ENCODE measurements at regions not wholly inside any gene's neighbourhood (a gene's known extent, or its start where the extent isn't known, plus 50 kb on each side); places are given as distances from the start of the nearest gene placed in this dataset.

DNA sequence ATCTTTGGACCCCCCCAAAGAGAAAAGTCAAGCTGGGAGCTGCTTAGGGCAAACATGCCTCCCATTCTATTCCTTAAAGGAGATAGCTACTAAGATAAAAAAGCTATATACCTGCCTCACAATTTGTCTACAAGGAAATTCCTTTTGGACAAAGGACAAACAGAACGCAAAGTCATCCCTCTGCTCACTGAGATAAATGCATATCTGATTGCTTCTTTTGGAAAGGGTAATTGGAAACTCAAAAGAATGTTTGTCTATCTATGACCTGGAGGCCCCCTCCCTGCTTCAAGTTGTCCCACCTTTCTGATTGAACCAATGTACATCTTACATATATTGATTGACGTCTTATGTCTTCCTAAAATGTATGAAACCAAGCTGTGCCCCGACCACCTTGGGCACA, 80.9 kb upstream of the FUT8 start:
- Histone ChIP-seq H3K4me3 (replicated peaks in 1 of 3; ENCODE audit: insufficient read depth in 1 of 3, low read depth in 2 of 3, low read length in 3 of 3) (no peak overlapping the region), H2AFZ (ENCODE audit: low read length) (no peak overlapping the region), H3K4me2 (ENCODE audit: low read depth, low read length) (no peak overlapping the region), H3K9ac (ENCODE audit: insufficient read depth, low read depth, low read length) (no peak overlapping the region), H3K79me2 (ENCODE audit: insufficient read depth, low read length) (no peaks in the 10 kb centered on the region), H3K4me1 (ENCODE audit: insufficient read depth, low read length) (peaks cover 17% of the 10 kb centered on the region), H3K27ac (ENCODE audit: extremely low read length, insufficient read depth, low read length) (no peak overlapping the region), H3K27me3 (ENCODE audit: control insufficient read depth in 1 of 2, insufficient read depth in 2 of 2, low read length in 2 of 2) (peaks cover 0 to 11% of the 10 kb centered on the region in 2 experiments; a peak in 1 of 5 replicates), H3K9me3 (ENCODE audit: low read length) (no peaks in the 10 kb centered on the region), H4K20me1 (ENCODE audit: insufficient read depth, low read length) (no peaks in the 10 kb centered on the region), H3K36me3 (replicated peaks in 1 of 2; ENCODE audit: control insufficient read depth in 1 of 2, insufficient read depth in 2 of 2, low read length in 2 of 2) (no peaks in the 10 kb centered on the region)
- TF ChIP-seq GATAD1 (CRISPR knock-in tag; IDR thresholded peaks at IDR 0.05) (no peak), GFI1 (CRISPR knock-in tag; IDR thresholded peaks at IDR 0.05; ENCODE audit: borderline replicate concordance) (no peak), XBP1 (CRISPR knock-in tag; IDR thresholded peaks at IDR 0.05) (no peak), ZNF33A (CRISPR knock-in tag; IDR thresholded peaks at IDR 0.05; ENCODE audit: borderline replicate concordance) (no peak), ZFP37 (CRISPR knock-in tag; IDR thresholded peaks at IDR 0.05; ENCODE audit: borderline replicate concordance) (no peak), MAFK (conservative IDR thresholded peaks at IDR 0.05 in 1 of 2, IDR thresholded peaks at IDR 0.05 in 1 of 2; ENCODE audit: low read length in 2 of 2) (no peak), ZNF143 (CRISPR knock-in tag; IDR thresholded peaks at IDR 0.05) (no peak), GATAD2A (CRISPR knock-in tag; IDR thresholded peaks at IDR 0.05) (no peak), ZMYM4 (CRISPR knock-in tag; IDR thresholded peaks at IDR 0.05) (no peak), ZNF746 (CRISPR knock-in tag; IDR thresholded peaks at IDR 0.05) (no peak), ZNF251 (CRISPR knock-in tag; IDR thresholded peaks at IDR 0.05) (no peak), KLF6 (CRISPR knock-in tag; IDR thresholded peaks at IDR 0.05) (no peak), HMGA1 (CRISPR knock-in tag; conservative IDR thresholded peaks at IDR 0.05) (no peak)
- TF ChIP-seq, protein P1, sequence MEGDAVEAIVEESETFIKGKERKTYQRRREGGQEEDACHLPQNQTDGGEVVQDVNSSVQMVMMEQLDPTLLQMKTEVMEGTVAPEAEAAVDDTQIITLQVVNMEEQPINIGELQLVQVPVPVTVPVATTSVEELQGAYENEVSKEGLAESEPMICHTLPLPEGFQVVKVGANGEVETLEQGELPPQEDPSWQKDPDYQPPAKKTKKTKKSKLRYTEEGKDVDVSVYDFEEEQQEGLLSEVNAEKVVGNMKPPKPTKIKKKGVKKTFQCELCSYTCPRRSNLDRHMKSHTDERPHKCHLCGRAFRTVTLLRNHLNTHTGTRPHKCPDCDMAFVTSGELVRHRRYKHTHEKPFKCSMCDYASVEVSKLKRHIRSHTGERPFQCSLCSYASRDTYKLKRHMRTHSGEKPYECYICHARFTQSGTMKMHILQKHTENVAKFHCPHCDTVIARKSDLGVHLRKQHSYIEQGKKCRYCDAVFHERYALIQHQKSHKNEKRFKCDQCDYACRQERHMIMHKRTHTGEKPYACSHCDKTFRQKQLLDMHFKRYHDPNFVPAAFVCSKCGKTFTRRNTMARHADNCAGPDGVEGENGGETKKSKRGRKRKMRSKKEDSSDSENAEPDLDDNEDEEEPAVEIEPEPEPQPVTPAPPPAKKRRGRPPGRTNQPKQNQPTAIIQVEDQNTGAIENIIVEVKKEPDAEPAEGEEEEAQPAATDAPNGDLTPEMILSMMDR (CRISPR knock-in tag; IDR thresholded peaks at IDR 0.05) = no peak
- TF ChIP-seq, protein P2, sequence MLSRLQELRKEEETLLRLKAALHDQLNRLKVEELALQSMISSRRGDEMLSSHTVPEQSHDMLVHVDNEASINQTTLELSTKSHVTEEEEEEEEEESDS (CRISPR knock-in tag; IDR thresholded peaks at IDR 0.05; ENCODE audit: borderline replicate concordance) = no peak
- in situ Hi-C loops (cut with HindIII; ENCODE audit: extremely low pct_ligation_motif_present, low pct_unique_long_range_greater_than_20kb) (no loop called here), intact Hi-C loops (cut with micrococcal nuclease; ENCODE audit: unreplicated experiment) (no loop called here)
- no peak for FAIRE-seq
- no TSS peak for BruUV-seq (replicated peaks)
- ChIA-PET CTCF (ENCODE audit: low intra/inter-chr PET ratio, low total read pairs) (no interaction called here), POLR2A (no interaction called here)
- ATAC-seq = no peak
- DNase-seq (ENCODE audit: low spot score) = no peak
- 62% methylated on average over 3 of the region's 3 CpGs for WGBS (ENCODE audit: low lambda C conversion rate)
